HEK293T (cell line): ENCODE measurements at regions not wholly inside any gene's neighbourhood (a gene's known extent, or its start where the extent isn't known, plus 50 kb on each side); places are given as distances from the start of the nearest gene placed in this dataset.

Source experiments
- CTCF ChIA-PET: fragments of 350-600 bp; formaldehyde crosslinking; extraction: SDS; loops from one replicate; lab custom pipeline; 2021; ENCODE audit warnings: antibody characterized with exemption, inconsistent platforms; lab: Yijun Ruan, JAX
- POLR2A ChIA-PET: fragments of 350-600 bp; formaldehyde crosslinking; extraction: SDS; loops from one replicate; lab custom pipeline; 2020; ENCODE audit warnings: antibody characterized with exemption, inconsistent platforms; lab: Yijun Ruan, JAX
- DNase-seq: peaks from one replicate; pipeline ENCODE4 v3.0.0; 2012; ENCODE audit warnings: mixed read lengths; ENCODE audit errors: extremely low spot score
- ARNT ChIP-seq: fragments of 450-650 bp; IDR thresholded peaks from 2 replicates; pipeline ENCODE4 v1.6.1; 2017; ENCODE audit warnings: mild to moderate bottlenecking
- BHLHE40 ChIP-seq: fragments of 450-650 bp; IDR thresholded peaks from 2 replicates; pipeline ENCODE4 v1.6.1; 2016; ENCODE audit warnings: mild to moderate bottlenecking, moderate library complexity, borderline replicate concordance
- CTBP1 ChIP-seq: fragments of 450-650 bp; IDR thresholded peaks from 2 replicates; pipeline ENCODE4 v1.6.1; 2016; ENCODE audit warnings: borderline replicate concordance
- ELF4 ChIP-seq: fragments of 450-650 bp; IDR thresholded peaks from 2 replicates; pipeline ENCODE4 v1.6.1; 2017; ENCODE audit warnings: antibody characterized with exemption
- FOXA1 ChIP-seq: fragments of 450-650 bp; IDR thresholded peaks from 2 replicates; pipeline ENCODE4 v1.6.1; 2016; ENCODE audit warnings: mild to moderate bottlenecking
- FOXK2 ChIP-seq: fragments of 450-650 bp; IDR thresholded peaks from 2 replicates; pipeline ENCODE4 v1.6.1; 2016; ENCODE audit warnings: mild to moderate bottlenecking
- FOXM1 ChIP-seq: fragments of 450-650 bp; IDR thresholded peaks from 2 replicates; pipeline ENCODE4 v1.6.1; 2017; ENCODE audit warnings: mild to moderate bottlenecking, borderline replicate concordance
- HDGF ChIP-seq: fragments of 450-650 bp; IDR thresholded peaks from 2 replicates; pipeline ENCODE4 v1.6.1; 2017; ENCODE audit warnings: antibody characterized with exemption, borderline replicate concordance
- L3MBTL2 ChIP-seq: fragments of 450-650 bp; conservative IDR thresholded peaks from 2 replicates; pipeline ENCODE4 v1.6.1; 2016; ENCODE audit warnings: mild to moderate bottlenecking
- LEF1 ChIP-seq: fragments of 450-650 bp; IDR thresholded peaks from 2 replicates; pipeline ENCODE4 v1.6.1; 2017; ENCODE audit warnings: mild to moderate bottlenecking, borderline replicate concordance
- NFRKB ChIP-seq: fragments of 450-650 bp; IDR thresholded peaks from 2 replicates; pipeline ENCODE4 v1.6.1; 2016; ENCODE audit warnings: mild to moderate bottlenecking, moderate library complexity
- SP1 ChIP-seq: fragments of 450-650 bp; IDR thresholded peaks from 2 replicates; pipeline ENCODE4 v1.6.1; 2017
- SUZ12 ChIP-seq: fragments of 450-650 bp; IDR thresholded peaks from 2 replicates; pipeline ENCODE4 v1.6.1; 2016; ENCODE audit warnings: mild to moderate bottlenecking
- TARDBP ChIP-seq: fragments of 450-650 bp; IDR thresholded peaks from 2 replicates; pipeline ENCODE4 v1.6.1; 2016
- ZNF384 ChIP-seq: fragments of 450-650 bp; IDR thresholded peaks from 2 replicates; pipeline ENCODE4 v1.6.1; 2016
- TF ChIP-seq, protein P1 (sequence below): fragments of 450-650 bp; IDR thresholded peaks from 2 replicates; pipeline ENCODE4 v1.6.1; 2016

DNA sequence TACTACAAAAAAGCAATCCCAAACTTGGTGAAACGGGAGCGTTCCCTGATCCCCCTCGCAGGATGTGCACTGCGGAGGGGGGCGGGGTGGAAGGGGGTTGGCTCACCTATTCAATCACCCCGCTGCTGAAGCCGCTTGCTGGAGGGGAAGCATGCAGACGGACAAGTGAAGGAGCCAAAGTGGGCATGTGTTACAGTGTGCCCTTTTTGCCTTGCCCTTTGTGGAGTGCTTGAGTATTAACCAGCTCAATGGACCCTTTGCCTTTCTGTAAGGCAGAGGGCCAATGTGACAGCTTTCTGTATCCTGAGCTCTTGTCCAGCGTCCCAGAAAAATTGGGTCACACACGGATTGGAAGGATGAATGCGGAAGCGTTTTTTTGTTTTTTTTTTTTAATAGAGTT, 348.9 kb upstream of the NPSR1 start:
- ChIA-PET CTCF (interaction anchor here (1.0 kb wide), 1 partner anchor 12 kb away, joined by 5 read pairs; no protein-coding TSS in a partner anchor), POLR2A (no interaction called here)
- no peak for TF ChIP-seq HDGF
- no peak for TF ChIP-seq CTBP1
- TF ChIP-seq LEF1 = no peak
- TF ChIP-seq FOXK2 = no peak
- TF ChIP-seq TARDBP = no peak
- no peak for TF ChIP-seq BHLHE40
- TF ChIP-seq ARNT = no peak
- no peak for DNase-seq

DNA sequence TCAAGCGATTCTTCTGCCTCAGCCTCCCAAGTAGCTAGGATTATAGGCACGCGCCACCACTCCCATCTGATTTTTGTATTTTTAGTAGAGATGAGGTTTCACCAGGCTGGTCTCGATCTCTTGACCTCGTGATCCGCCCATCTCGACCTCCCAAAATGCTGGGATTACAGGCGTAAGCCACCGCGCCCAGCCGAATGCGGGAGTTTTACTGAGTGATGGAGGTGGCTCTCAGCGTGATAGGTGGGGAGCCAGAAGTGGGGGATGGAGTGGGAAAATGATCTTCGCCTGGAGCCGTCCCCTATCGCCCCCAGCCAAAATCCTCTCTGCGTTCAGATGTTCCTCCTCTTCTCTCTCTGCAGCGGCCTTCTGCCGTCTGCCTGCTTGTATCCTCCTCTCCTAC, 348.4 kb upstream of the NPSR1 start:
- CTCF ChIA-PET = no interaction called here
- POLR2A ChIA-PET = no interaction called here
- DNase-seq = no peak
- TF ChIP-seq, protein P1, sequence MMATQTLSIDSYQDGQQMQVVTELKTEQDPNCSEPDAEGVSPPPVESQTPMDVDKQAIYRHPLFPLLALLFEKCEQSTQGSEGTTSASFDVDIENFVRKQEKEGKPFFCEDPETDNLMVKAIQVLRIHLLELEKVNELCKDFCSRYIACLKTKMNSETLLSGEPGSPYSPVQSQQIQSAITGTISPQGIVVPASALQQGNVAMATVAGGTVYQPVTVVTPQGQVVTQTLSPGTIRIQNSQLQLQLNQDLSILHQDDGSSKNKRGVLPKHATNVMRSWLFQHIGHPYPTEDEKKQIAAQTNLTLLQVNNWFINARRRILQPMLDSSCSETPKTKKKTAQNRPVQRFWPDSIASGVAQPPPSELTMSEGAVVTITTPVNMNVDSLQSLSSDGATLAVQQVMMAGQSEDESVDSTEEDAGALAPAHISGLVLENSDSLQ = no peak
- no peak for TF ChIP-seq SUZ12
- no peak for TF ChIP-seq BHLHE40

DNA sequence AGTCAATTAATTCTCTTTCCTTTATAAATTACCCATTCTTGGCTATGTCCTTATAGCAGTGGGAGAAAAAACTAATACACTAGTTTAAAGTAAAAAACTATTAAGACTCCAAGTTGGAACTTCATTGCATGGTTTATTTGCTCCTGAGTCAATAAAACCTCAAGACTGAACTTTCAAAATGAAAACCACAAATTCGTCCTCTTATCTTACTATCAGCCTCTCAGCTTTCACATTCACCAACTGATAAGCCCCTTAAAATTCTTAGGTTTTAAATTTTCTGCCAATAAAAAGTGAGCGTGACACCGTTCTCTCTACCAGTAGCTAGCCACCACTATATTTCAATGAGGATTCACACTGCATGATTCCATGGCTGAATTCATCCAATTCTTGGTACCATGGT, 346.4 kb upstream of the NPSR1 start:
- TF ChIP-seq FOXM1 (no peak), L3MBTL2 (no peak), ARNT (no peak), BHLHE40 (no peak), ZNF384 (no peak), ELF4 (no peak), TARDBP (no peak)
- POLR2A ChIA-PET = no interaction called here

DNA sequence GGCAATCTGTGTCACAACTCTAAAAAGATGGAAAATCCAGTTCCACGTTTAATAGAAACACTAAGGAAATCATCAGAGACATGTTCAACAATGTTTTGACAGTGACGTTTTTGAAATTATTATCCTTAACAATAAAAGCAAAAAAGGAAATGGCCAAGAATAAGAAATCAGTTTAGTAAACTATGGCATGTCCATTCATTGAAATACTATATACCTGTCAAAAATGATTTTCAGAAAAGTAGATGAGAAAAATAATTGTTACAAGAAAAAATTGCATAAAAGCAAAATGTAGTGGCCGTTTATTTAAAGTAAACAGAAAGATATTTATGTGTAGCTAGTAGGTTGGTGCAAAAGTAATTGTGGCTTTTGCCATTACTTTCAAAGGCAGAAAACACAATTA, 345.4 kb upstream of the NPSR1 start:
- POLR2A ChIA-PET = no interaction called here
- TF ChIP-seq BHLHE40 = no peak
- TF ChIP-seq HDGF = no peak
- TF ChIP-seq, protein P1 = no peak
- TF ChIP-seq FOXA1 = no peak
- TF ChIP-seq SP1 = no peak
- no peak for TF ChIP-seq FOXM1
- TF ChIP-seq CTBP1 = no peak
- TF ChIP-seq FOXK2 = no peak
- no peak for TF ChIP-seq LEF1
- no peak for TF ChIP-seq ELF4
- TF ChIP-seq ZNF384 = no peak
- no peak for TF ChIP-seq L3MBTL2
- TF ChIP-seq SUZ12 = no peak
- TF ChIP-seq TARDBP = no peak
- TF ChIP-seq NFRKB = no peak
- TF ChIP-seq ARNT = no peak
- CTCF ChIA-PET = no interaction called here
- no peak for DNase-seq

More for the DNA sequence above, 346.4 kb upstream of the NPSR1 start:
- CTCF ChIA-PET = no interaction called here
- DNase-seq = no peak

DNA sequence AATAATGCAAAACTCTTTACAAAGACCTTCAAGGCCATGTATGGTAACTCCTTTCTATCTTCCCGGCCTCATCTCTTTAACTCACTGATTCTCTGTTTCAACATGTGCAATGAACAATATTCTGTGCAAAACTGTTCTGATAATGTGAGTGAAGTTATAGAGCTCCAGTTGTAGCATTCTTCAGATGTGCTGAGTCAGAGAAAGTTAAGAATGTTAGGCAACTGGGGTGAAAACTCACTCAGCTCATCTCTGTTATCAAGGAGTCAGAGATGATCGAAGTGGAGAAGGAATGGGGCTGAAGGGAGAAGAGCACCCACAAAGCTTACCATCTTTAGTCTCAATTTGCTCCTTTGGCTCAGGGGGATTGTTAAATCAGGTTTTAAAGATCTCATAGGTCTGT, 344.7 kb upstream of the NPSR1 start:
- ChIA-PET POLR2A (no interaction called here), CTCF (no interaction called here)
- TF ChIP-seq BHLHE40 = no peak
- TF ChIP-seq SP1 = no peak
- TF ChIP-seq L3MBTL2 = no peak
- no peak for TF ChIP-seq LEF1
- TF ChIP-seq ELF4 = no peak
- no peak for TF ChIP-seq FOXK2
- TF ChIP-seq FOXA1 = no peak
- no peak for TF ChIP-seq HDGF
- TF ChIP-seq SUZ12 = no peak
- TF ChIP-seq ARNT = no peak
- TF ChIP-seq TARDBP = no peak
- TF ChIP-seq, protein P1 = no peak
- no peak for TF ChIP-seq NFRKB
- no peak for DNase-seq

DNA sequence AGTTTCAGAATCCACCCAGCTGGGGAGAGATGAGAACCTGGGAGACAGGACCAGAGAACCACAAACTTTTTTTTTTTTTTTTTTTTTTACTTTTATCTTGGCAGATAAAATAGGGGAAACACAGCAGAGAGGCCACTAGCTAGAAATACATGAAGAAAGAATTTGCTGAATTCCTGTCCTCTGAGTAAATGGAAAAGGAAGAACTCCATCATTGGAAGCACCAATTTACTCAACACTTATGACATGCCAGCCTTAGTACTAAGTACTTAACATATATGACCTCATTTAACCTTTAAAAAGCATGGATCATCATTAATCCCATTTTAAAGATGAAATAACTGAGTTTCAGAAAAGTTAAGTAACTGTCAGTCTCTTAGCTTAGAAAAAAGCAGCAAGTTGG, 343.0 kb upstream of the NPSR1 start:
- TF ChIP-seq SUZ12 (no peak), BHLHE40 (no peak), ELF4 (no peak), TARDBP (no peak), SP1 (no peak), L3MBTL2 (no peak), ZNF384 (no peak), FOXA1 (no peak), FOXK2 (no peak), FOXM1 (no peak), CTBP1 (no peak), LEF1 (no peak), ARNT (no peak), HDGF (no peak), NFRKB (no peak)
- TF ChIP-seq, protein P1 = no peak
- ChIA-PET CTCF (interaction anchor here (0.6 kb wide), 1 partner anchor 723 kb away, joined by 3 read pairs; no protein-coding TSS in a partner anchor), POLR2A (no interaction called here)
- DNase-seq = no peak
